Neutrophil (primary cell): ENCODE measurements at regions not wholly inside any gene's neighbourhood (a gene's known extent, or its start where the extent isn't known, plus 50 kb on each side); places are given as distances from the start of the nearest gene placed in this dataset.

Source experiments
- H3K27ac ChIP-seq: fragments of 200-600 bp; sonication (generic); 2 replicates; pipeline ENCODE4 v1.5.1; 2016; ENCODE audit warnings: mild to moderate bottlenecking, moderate library complexity
- H3K27me3 ChIP-seq: fragments of 200-600 bp; sonication (generic); 2 replicates; pipeline ENCODE4 v1.6.0; 2016; ENCODE audit warnings: mild to moderate bottlenecking
- H3K36me3 ChIP-seq: fragments of 200-600 bp; sonication (generic); 2 replicates; pipeline ENCODE4 v1.5.1; 2017
- H3K4me1 ChIP-seq, 2 experiments: fragments of 200-600 bp in 1 of 2; sonication (generic) in 1 of 2; 1 replicate in 1 of 2; 2 replicates in 1 of 2; pipeline versions ENCODE4 v1.5.1 to v1.6.1; 2013 to 2016; ENCODE audit warnings: low read depth in 1 of 2, low read length in 1 of 2, mild to moderate bottlenecking in 1 of 2, moderate library complexity in 1 of 2; ENCODE audit not compliant: control insufficient read depth in 1 of 2, insufficient read depth in 1 of 2
- H3K4me3 ChIP-seq, 2 experiments: fragments of 200-600 bp in 1 of 2; sonication (generic) in 1 of 2; 1 replicate in 1 of 2; 2 replicates in 1 of 2; pipeline ENCODE4 v1.5.1; 2013 to 2016; ENCODE audit warnings: low read depth in 1 of 2, low read length in 1 of 2, mild to moderate bottlenecking in 1 of 2, moderate library complexity in 1 of 2
- H3K9me3 ChIP-seq: fragments of 200-600 bp; sonication (generic); 2 replicates; pipeline ENCODE4 v1.5.1; 2016
- CTCF ChIP-seq: fragments of 200-600 bp; sonication (generic); IDR thresholded peaks from 2 replicates; pipeline ENCODE4 v1.5.1; 2016; ENCODE audit warnings: antibody characterized with exemption

GRCh38 chr22:48588878-48589450, 1238.7 kb downstream of the BRD1 start:
- no peaks in the 10 kb centered on the region for H3K9me3 ChIP-seq
- H3K4me1 ChIP-seq = no peaks in the 10 kb centered on the region
- H3K36me3 ChIP-seq = no peaks in the 10 kb centered on the region
- no peak overlapping the region for H3K4me3 ChIP-seq
- no peaks in the 10 kb centered on the region for H3K27me3 ChIP-seq
- no peak overlapping the region for H3K27ac ChIP-seq
- TF ChIP-seq CTCF = no peak

GRCh38 chr22:48588151-48588877, 1239.4 kb downstream of the BRD1 start:
- Histone ChIP-seq H3K36me3 (no peaks in the 10 kb centered on the region), H3K4me3 (no peak overlapping the region), H3K27me3 (no peaks in the 10 kb centered on the region), H3K4me1 (no peaks in the 10 kb centered on the region), H3K9me3 (no peaks in the 10 kb centered on the region), H3K27ac (no peak overlapping the region)
- no peak for TF ChIP-seq CTCF

GRCh38 chr22:48587236-48587865, 1240.3 kb downstream of the BRD1 start:
- TF ChIP-seq CTCF = no peak
- Histone ChIP-seq H3K4me3 (no peak overlapping the region), H3K9me3 (no peaks in the 10 kb centered on the region), H3K4me1 (no peaks in the 10 kb centered on the region), H3K36me3 (no peaks in the 10 kb centered on the region), H3K27ac (no peak overlapping the region), H3K27me3 (no peaks in the 10 kb centered on the region)

- no peaks in the 10 kb centered on the region for H3K27me3 ChIP-seq
- no peaks in the 10 kb centered on the region for H3K4me1 ChIP-seq
- H3K9me3 ChIP-seq = no peaks in the 10 kb centered on the region
- TF ChIP-seq CTCF = no peak
- H3K4me3 ChIP-seq = no peak overlapping the region
- H3K36me3 ChIP-seq = no peaks in the 10 kb centered on the region
- H3K27ac ChIP-seq = no peak overlapping the region
Observed at GRCh38 chr22:48586799-48587185, 1240.9 kb downstream of the BRD1 start.

GRCh38 chr22:48585916-48586798, 1241.5 kb downstream of the BRD1 start:
- H3K4me3 ChIP-seq = no peak overlapping the region
- H3K4me1 ChIP-seq = no peaks in the 10 kb centered on the region
- H3K36me3 ChIP-seq = no peaks in the 10 kb centered on the region
- no peak overlapping the region for H3K27ac ChIP-seq
- TF ChIP-seq CTCF = no peak
- H3K9me3 ChIP-seq = no peaks in the 10 kb centered on the region
- H3K27me3 ChIP-seq = no peaks in the 10 kb centered on the region
